ENCODE measurements at regions not wholly inside any gene's neighbourhood (a gene's known extent, or its start where the extent isn't known, plus 50 kb on each side); places are given as distances from the start of the nearest gene placed in this dataset.

- no peak for TF ChIP-seq JUND (IDR thresholded peaks at IDR 0.05; ENCODE audit: low read depth)
- DNase-seq (ENCODE audit: low read depth in 1 of 2, low spot score in 1 of 2) = no peak
- in situ Hi-C loops (cut with HindIII; ENCODE audit: low pct_unique_long_range_greater_than_20kb, low sequenced_read_pairs) = no loop called here
These were observed 339.0 kb downstream of the GABRB3 start for GRCh38 chr15:26433818-26434217.

DNA sequence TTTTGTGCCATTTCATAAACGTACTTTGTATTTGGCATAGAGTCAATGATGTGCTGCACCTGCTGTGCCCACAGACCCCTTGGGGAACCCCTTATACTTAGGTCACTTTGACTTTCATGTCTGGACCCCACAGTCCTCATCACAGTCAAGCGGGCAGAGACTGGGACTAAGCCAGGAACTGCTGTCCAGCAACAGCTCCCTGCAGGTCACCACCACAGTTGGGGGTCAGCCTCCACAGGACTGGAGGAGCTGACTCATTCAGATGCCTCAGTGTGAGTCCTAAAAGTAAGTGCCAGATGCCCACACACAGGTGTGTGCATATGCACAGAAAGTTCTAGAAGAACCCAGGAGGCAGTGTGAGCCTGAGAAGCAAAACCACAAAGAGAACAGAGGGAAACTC lies 339.8 kb downstream of the GABRB3 start:
- in situ Hi-C loops (cut with HindIII; ENCODE audit: low pct_unique_long_range_greater_than_20kb, low sequenced_read_pairs) = no loop called here
- TF ChIP-seq JUND (IDR thresholded peaks at IDR 0.05; ENCODE audit: low read depth) = no peak
- no peak for DNase-seq (ENCODE audit: low read depth in 1 of 2, low spot score in 1 of 2)

DNA sequence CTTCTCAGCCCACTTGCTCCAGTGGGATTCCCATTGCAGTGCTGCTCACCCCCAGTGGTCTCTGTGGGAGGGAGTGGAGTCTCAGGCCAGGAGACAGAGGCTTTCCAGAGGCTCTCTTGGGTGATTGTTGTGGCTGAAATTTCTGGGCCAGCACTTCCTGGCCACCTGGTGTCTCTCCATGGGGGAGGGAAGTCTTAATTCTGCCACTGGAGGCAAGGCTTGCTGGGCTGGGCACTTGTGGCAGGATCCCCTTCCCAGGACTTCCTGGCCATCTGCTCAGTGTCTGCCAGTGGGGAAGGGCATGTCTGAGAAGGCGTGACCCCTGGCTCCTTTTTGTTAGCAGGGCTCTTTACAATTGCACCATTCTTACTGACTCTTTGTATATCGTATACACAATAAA lies 351.8 kb downstream of the GABRB3 start:
- in situ Hi-C loops (cut with HindIII; ENCODE audit: low pct_unique_long_range_greater_than_20kb, low sequenced_read_pairs) = no loop called here
- DNase-seq (ENCODE audit: low read depth in 1 of 2, low spot score in 1 of 2) = no peak
- no peak for TF ChIP-seq JUND (IDR thresholded peaks at IDR 0.05; ENCODE audit: low read depth)

DNA sequence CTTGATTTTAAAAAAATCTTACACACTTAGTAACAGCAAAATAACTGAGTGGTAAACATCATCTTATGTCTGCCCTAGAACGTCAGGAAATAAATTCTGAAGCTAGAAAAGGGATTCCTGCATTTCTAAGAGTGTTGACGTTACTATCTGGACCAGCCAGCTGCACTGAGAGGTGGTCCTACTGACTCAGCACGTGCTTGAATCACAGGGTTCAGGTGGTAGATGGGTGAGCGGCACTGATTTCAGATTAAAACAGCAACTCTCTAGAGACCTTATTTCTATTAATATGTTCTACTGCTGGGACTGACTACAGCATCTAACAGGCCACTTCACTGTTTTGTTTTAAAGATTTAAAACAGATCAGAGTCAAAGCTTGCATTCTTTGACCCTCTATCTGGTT lies 377.2 kb downstream of the GABRB3 start:
- no peak for TF ChIP-seq JUND (IDR thresholded peaks at IDR 0.05; ENCODE audit: low read depth)
- no peak for DNase-seq (ENCODE audit: low read depth in 1 of 2, low spot score in 1 of 2)
- in situ Hi-C loops (cut with HindIII; ENCODE audit: low pct_unique_long_range_greater_than_20kb, low sequenced_read_pairs) = no loop called here

GRCh38 chr15:26394801-26395200 lies 378.1 kb downstream of the GABRB3 start:
- no peak for DNase-seq (ENCODE audit: low read depth in 1 of 2, low spot score in 1 of 2)
- in situ Hi-C loops (cut with HindIII; ENCODE audit: low pct_unique_long_range_greater_than_20kb, low sequenced_read_pairs) = no loop called here
- TF ChIP-seq JUND (IDR thresholded peaks at IDR 0.05; ENCODE audit: low read depth) = no peak

GRCh38 chr15:26392956-26393355 lies 379.9 kb downstream of the GABRB3 start:
- no peak for DNase-seq (ENCODE audit: low read depth in 1 of 2, low spot score in 1 of 2)
- TF ChIP-seq JUND (IDR thresholded peaks at IDR 0.05; ENCODE audit: low read depth) = no peak
- in situ Hi-C loops (cut with HindIII; ENCODE audit: low pct_unique_long_range_greater_than_20kb, low sequenced_read_pairs) = no loop called here

DNA sequence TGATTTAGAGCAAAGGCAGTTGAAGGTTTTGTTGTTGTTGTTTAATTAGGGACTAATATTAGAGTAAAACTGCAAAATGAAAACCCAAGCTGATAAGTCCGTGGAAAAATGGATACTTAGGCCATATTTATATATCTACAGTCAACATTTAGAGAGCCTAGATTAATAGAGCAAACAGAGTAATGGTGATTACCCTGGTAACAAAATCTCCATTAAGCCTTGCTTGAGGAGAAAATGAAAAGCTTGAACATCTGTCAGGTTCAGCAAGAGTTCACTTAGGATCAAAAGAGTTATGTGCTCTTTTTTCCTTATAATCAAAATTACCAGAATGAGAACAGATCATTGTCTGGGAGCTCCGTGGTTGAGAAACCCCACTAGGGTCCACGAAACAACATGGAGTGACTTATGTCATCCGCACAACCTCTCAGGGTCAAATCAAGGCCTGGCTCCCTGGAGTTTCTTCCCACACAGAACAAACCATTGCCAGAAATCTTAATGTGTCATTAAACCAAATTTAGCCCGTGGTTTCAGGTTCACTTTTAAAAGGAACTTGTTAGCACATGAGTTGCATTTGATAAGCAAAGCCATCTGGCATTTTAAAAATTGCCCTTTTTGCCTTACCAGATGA lies 381.2 kb downstream of the GABRB3 start:
- DNase-seq (ENCODE audit: low read depth in 1 of 2, low spot score in 1 of 2) = no peak
- in situ Hi-C loops (cut with HindIII; ENCODE audit: low pct_unique_long_range_greater_than_20kb, low sequenced_read_pairs) = no loop called here
- TF ChIP-seq JUND (IDR thresholded peaks at IDR 0.05; ENCODE audit: low read depth) = no peak

DNA sequence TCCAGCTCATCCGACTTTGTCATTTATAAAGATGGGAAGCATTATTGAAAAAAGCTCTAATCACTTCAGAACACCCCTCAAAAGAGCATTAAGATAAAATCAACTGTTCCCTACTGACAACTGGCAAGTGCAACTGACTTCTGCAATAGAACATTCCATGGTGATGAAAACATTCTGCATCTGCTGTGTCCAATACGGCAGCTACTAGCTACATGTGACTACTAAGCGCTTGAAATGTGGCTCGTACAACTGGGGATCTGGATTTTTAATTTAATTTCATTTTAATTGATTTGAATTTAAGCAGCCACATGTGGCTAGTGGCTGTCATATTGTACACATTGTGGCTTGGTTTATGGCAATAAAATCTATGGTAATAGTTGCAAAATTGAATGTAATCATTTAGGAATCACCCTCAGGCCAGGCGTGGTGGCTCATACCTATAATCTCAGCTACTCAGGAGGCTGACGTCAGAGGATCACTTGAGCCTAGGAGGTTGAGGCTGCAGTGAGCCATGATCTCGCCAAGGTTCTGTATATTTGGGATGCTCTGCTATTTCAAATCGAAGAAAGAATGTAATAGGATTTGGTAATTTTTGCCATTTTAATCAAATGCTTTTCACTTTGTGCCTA lies 390.3 kb downstream of the GABRB3 start:
- no peak for TF ChIP-seq JUND (IDR thresholded peaks at IDR 0.05; ENCODE audit: low read depth)
- in situ Hi-C loops (cut with HindIII; ENCODE audit: low pct_unique_long_range_greater_than_20kb, low sequenced_read_pairs) = no loop called here

DNA sequence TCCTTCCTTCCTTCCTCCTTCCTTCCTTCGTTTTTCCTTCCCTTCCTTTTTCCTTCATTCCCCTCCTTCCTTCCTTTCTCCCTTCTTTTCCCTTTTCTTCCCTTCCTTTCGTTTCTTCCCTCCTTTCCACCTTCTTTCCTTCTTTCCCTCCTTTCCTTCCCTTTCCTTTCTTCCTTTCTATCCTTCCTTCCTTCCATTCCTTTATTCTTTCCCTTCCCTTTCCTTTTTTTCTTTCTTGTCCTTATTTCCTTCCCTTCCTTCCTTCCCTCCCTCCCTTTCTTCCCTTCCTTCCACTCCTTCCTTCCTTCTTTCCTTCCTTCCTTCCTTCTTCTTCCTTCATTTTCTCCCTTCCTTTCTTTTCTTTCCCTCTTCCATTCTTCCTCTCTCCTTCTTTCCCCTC lies 394.6 kb downstream of the GABRB3 start:
- no peak for DNase-seq (ENCODE audit: low read depth in 1 of 2, low spot score in 1 of 2)
- in situ Hi-C loops (cut with HindIII; ENCODE audit: low pct_unique_long_range_greater_than_20kb, low sequenced_read_pairs) = no loop called here
- TF ChIP-seq JUND (IDR thresholded peaks at IDR 0.05; ENCODE audit: low read depth) = no peak

More for the DNA sequence above, 390.3 kb downstream of the GABRB3 start:
- no peak for DNase-seq (ENCODE audit: low read depth in 1 of 2, low spot score in 1 of 2)

DNA sequence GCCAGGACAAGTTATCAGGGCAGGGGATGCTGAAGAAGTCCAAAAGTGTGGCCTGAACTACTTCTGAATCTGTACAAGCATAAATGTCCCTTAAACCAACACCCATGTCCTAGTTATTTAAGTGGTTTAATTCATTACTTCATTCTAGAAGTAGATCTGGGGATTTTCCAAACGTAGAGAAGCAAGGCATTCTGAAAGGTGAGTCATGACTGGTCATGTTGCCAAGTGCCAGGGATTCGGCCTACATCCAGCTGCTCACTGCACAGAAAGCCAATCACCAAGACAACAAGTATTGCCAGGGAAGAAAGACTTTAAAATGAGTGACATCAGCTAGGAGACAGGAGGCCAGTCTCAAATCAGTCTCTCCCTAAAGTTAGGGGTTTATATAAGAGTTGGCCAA lies 396.6 kb downstream of the GABRB3 start:
- in situ Hi-C loops (cut with HindIII; ENCODE audit: low pct_unique_long_range_greater_than_20kb, low sequenced_read_pairs) = no loop called here
- no peak for DNase-seq (ENCODE audit: low read depth in 1 of 2, low spot score in 1 of 2)
- no peak for TF ChIP-seq JUND (IDR thresholded peaks at IDR 0.05; ENCODE audit: low read depth)

GRCh38 chr15:26374806-26375205 lies 398.1 kb downstream of the GABRB3 start:
- in situ Hi-C loops (cut with HindIII; ENCODE audit: low pct_unique_long_range_greater_than_20kb, low sequenced_read_pairs) = no loop called here
- no peak for DNase-seq (ENCODE audit: low read depth in 1 of 2, low spot score in 1 of 2)
- no peak for TF ChIP-seq JUND (IDR thresholded peaks at IDR 0.05; ENCODE audit: low read depth)

DNA sequence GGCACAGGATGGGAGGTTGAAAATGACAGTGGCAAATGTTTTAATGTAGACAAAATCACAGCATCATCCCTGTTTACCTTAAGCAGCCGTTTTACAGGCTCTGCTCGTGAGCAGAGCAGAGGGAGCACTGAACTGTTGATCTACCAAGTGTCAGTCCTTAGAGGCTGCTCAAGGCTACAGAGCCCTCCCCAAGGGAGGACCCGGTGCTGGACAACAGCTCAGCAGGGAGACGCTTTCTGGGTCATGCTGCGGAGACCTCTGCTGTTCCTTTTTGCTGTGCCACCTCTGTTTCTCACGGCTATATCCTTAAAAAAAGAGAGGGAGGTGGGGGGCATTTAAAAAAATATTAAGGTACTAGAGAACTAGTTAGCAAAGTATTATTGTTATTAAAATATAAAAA lies 400.2 kb downstream of the GABRB3 start:
- no peak for TF ChIP-seq JUND (IDR thresholded peaks at IDR 0.05; ENCODE audit: low read depth)
- in situ Hi-C loops (cut with HindIII; ENCODE audit: low pct_unique_long_range_greater_than_20kb, low sequenced_read_pairs) = no loop called here
- no peak for DNase-seq (ENCODE audit: low read depth in 1 of 2, low spot score in 1 of 2)

DNA sequence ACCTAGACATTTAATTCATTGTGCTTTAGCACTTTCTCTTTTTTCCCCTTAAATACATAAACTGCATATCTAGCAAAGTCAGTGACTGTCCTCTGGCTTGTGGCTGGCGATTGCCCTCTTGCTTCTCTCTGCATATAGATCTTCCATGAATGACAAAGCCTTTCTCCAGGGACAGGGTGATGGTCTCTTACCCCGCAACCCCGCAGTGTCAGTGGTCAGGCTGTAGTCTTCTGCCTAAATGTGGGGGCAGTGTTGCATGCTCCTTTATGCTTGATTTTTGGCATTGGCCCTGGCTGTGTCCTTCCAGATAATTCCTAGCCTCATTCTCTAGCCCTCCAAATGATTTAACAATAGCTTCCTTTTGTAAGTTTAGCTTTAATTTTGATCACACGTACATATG lies 407.8 kb downstream of the GABRB3 start:
- TF ChIP-seq JUND (IDR thresholded peaks at IDR 0.05; ENCODE audit: low read depth) = no peak
- in situ Hi-C loops (cut with HindIII; ENCODE audit: low pct_unique_long_range_greater_than_20kb, low sequenced_read_pairs) = no loop called here
- DNase-seq (ENCODE audit: low read depth in 1 of 2, low spot score in 1 of 2) = no peak

GRCh38 chr15:26359855-26360254 lies 413.0 kb downstream of the GABRB3 start:
- DNase-seq (ENCODE audit: low read depth in 1 of 2, low spot score in 1 of 2) = no peak
- in situ Hi-C loops (cut with HindIII; ENCODE audit: low pct_unique_long_range_greater_than_20kb, low sequenced_read_pairs) = no loop called here
- TF ChIP-seq JUND (IDR thresholded peaks at IDR 0.05; ENCODE audit: low read depth) = no peak
